ENCODE measurements at regions not wholly inside any gene's neighbourhood (a gene's known extent, or its start where the extent isn't known, plus 50 kb on each side); places are given as distances from the start of the nearest gene placed in this dataset.

DNA sequence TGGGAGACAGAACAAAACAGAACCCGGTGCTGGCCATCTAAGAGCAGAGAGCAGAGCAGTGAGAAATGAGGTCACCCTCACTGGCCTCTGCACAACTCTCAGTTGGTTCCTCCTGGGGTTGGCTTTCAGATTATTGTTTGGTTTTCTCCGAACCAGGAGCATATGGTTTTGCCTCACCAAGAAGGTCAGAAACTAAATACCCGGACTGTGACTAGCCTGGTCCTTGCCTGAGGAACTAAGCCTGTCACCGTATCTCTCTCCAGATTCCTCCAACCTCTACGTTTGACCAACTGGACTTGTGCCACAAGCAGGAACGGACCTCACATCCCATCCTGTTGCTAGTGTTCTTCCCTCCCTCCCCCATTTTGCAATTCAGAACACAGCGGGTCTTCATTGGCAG lies 450.4 kb upstream of the JARID2 start:
- CTCF ChIA-PET: no interaction called here
- Histone ChIP-seq H4K20me1 (ENCODE audit: control insufficient read depth, insufficient read depth) (no peaks in the 10 kb centered on the region), H2AFZ (ENCODE audit: control insufficient read depth, low read depth, low read length) (no peak overlapping the region), H3K4me1 (ENCODE audit: control insufficient read depth, insufficient read depth, low read length) (no peaks in the 10 kb centered on the region), H3K27me3 (replicated peaks in 1 of 2; ENCODE audit: control insufficient read depth in 2 of 2, insufficient read depth in 2 of 2, low read length in 1 of 2) (no peaks in the 10 kb centered on the region), H3K36me3 (ENCODE audit: control insufficient read depth in 2 of 2, insufficient read depth in 2 of 2, low read length in 1 of 2) (no peaks in the 10 kb centered on the region), H3K27ac (ENCODE audit: control insufficient read depth, insufficient read depth) (no peak overlapping the region), H3K4me2 (ENCODE audit: control insufficient read depth, insufficient read depth) (no peak overlapping the region), H3K79me2 (ENCODE audit: control insufficient read depth, insufficient read depth, low read length) (no peaks in the 10 kb centered on the region), H3K9ac (ENCODE audit: control insufficient read depth, insufficient read depth, low read length) (no peak overlapping the region), H3K4me3 (no peak overlapping the region), H3K9me3 (replicated peaks; ENCODE audit: control insufficient read depth, insufficient read depth, low read length) (no peaks in the 10 kb centered on the region; the same call in 2 of the 3 replicates)
- ATAC-seq: no peak
- no TSS peak for BruUV-seq (replicated peaks)
- SMC1A ChIA-PET (ENCODE audit: uncharacterized antibody, unreplicated experiment): interaction anchor here (0.6 to 0.9 kb wide), 2 partner anchors 10 to 84 kb away, joined by 3 read pairs; no protein-coding TSS in a partner anchor
- TF ChIP-seq BACH1 (IDR thresholded peaks at IDR 0.05; ENCODE audit: borderline replicate concordance) (no peak), ZSCAN29 (IDR thresholded peaks at IDR 0.05) (no peak), PAX5 (IDR thresholded peaks at IDR 0.05; ENCODE audit: borderline replicate concordance, low read depth, low read length) (no peak), PAX8 (IDR thresholded peaks at IDR 0.05) (no peak), SPI1 (IDR thresholded peaks at IDR 0.05; ENCODE audit: borderline replicate concordance, insufficient read depth, low read depth, low read length) (no peak), LARP7 (IDR thresholded peaks at IDR 0.05) (no peak), CEBPB (IDR thresholded peaks at IDR 0.05; ENCODE audit: borderline replicate concordance in 1 of 2, low read depth in 2 of 2, low read length in 2 of 2) (no peak), SUZ12 (IDR thresholded peaks at IDR 0.05; ENCODE audit: unreplicated experiment) (no peak)
- in situ Hi-C loops (cut with MboI): no loop called here
- 63% methylated on average over 7 of the region's 7 CpGs for WGBS (ENCODE audit: insufficient coverage, insufficient replicate concordance, low lambda C conversion rate, missing lambda C conversion rate)
- intact Hi-C loops (cut with micrococcal nuclease; ENCODE audit: unreplicated experiment): no loop called here
- FAIRE-seq: no peak
- RAD21 ChIA-PET (ENCODE audit: unreplicated experiment): no interaction called here
- POLR2A ChIA-PET: interaction anchor here (0.7 kb wide), 1 partner anchor 1710 kb away, joined by 6 read pairs; no protein-coding TSS in a partner anchor
- DNase-seq (ENCODE audit: low read depth, low spot score): no peak

All from GM12878 (cell line).